Fibroblast of lung (primary cell): ENCODE measurements at regions not wholly inside any gene's neighbourhood (a gene's known extent, or its start where the extent isn't known, plus 50 kb on each side); places are given as distances from the start of the nearest gene placed in this dataset.
"Not testable (repeated sequence)": the region's sequence is repeated elsewhere in the genome, so short reads cannot be mapped to it uniquely, and the experiment has no call there.

Source experiments
- DNase-seq, 2 donors: peaks; one replicate each; pipeline versions ENCODE4 v3.0.0 to v3.0.0-alpha.2; 2010; ENCODE audit warnings: low read depth in 2 of 2
- H2AFZ ChIP-seq: 2 replicates; pipeline ENCODE4 v1.5.1; 2012; ENCODE audit warnings: low read length, control low read depth, inconsistent platforms
- H3K27ac ChIP-seq: 2 replicates; pipeline ENCODE4 v1.5.1; 2011; ENCODE audit warnings: low read length, control low read depth; ENCODE audit not compliant: insufficient read depth
- H3K27me3 ChIP-seq: 2 replicates; pipeline ENCODE4 v1.5.1; 2011; ENCODE audit warnings: mild to moderate bottlenecking, low read length; ENCODE audit not compliant: control insufficient read depth, insufficient read depth
- H3K36me3 ChIP-seq: 2 replicates; pipeline ENCODE4 v1.5.1; 2011; ENCODE audit warnings: low read length; ENCODE audit not compliant: control insufficient read depth, insufficient read depth
- H3K4me1 ChIP-seq: 2 replicates; pipeline ENCODE4 v1.5.1; 2011; ENCODE audit warnings: low read length; ENCODE audit not compliant: control insufficient read depth, insufficient read depth; ENCODE audit errors: extremely low read depth
- H3K4me2 ChIP-seq: 2 replicates; pipeline ENCODE4 v1.5.1; 2011; ENCODE audit warnings: low read length, control low read depth; ENCODE audit not compliant: insufficient read depth; ENCODE audit errors: extremely low read depth
- H3K4me3 ChIP-seq, 4 experiments: fragments of 200-600 bp in 1 of 4; sonication (generic) in 1 of 4; replicated peaks in 1 of 4; 2 replicates each; pipeline ENCODE4 v1.5.1; 2011 to 2016; ENCODE audit warnings: low read length in 4 of 4, low read depth in 3 of 4, mild to moderate bottlenecking in 3 of 4, control low read depth in 2 of 4, inconsistent platforms in 1 of 4, mixed read lengths in 1 of 4; ENCODE audit not compliant: insufficient read depth in 1 of 4; ENCODE audit errors: control extremely low read depth in 1 of 4
- H3K79me2 ChIP-seq: 2 replicates; pipeline ENCODE4 v1.5.1; 2012; ENCODE audit warnings: mild to moderate bottlenecking, low read length, inconsistent platforms; ENCODE audit not compliant: control insufficient read depth, insufficient read depth
- H3K9ac ChIP-seq: 2 replicates; pipeline ENCODE4 v1.5.1; 2011; ENCODE audit warnings: mild to moderate bottlenecking, low read length, control low read depth; ENCODE audit not compliant: insufficient read depth
- H3K9me3 ChIP-seq: 2 replicates; pipeline ENCODE4 v1.5.1; 2012; ENCODE audit warnings: low read depth, low read length; ENCODE audit not compliant: control insufficient read depth, insufficient read depth
- H4K20me1 ChIP-seq: 2 replicates; pipeline ENCODE4 v1.5.1; 2011; ENCODE audit warnings: low read length; ENCODE audit not compliant: control insufficient read depth, insufficient read depth; ENCODE audit errors: extremely low read depth
- EZH2 ChIP-seq: IDR thresholded peaks from 2 replicates; pipeline ENCODE4 v1.5.1; 2012; ENCODE audit warnings: low read length, control low read depth, mild to moderate bottlenecking; ENCODE audit errors: missing control alignments
- TF ChIP-seq, protein P1 (sequence below), 2 donors: IDR thresholded peaks in 1 of 2; conservative IDR thresholded peaks in 1 of 2; 1 replicate in 1 of 2; 2 replicates in 1 of 2; pipeline ENCODE4 v1.5.1; 2011 to 2012; ENCODE audit warnings: low read length in 2 of 2, control low read depth in 1 of 2, inconsistent platforms in 1 of 2, low read depth in 1 of 2, mild to moderate bottlenecking in 1 of 2

- H3K9ac ChIP-seq: no peak overlapping the region
- TF ChIP-seq, protein P1, sequence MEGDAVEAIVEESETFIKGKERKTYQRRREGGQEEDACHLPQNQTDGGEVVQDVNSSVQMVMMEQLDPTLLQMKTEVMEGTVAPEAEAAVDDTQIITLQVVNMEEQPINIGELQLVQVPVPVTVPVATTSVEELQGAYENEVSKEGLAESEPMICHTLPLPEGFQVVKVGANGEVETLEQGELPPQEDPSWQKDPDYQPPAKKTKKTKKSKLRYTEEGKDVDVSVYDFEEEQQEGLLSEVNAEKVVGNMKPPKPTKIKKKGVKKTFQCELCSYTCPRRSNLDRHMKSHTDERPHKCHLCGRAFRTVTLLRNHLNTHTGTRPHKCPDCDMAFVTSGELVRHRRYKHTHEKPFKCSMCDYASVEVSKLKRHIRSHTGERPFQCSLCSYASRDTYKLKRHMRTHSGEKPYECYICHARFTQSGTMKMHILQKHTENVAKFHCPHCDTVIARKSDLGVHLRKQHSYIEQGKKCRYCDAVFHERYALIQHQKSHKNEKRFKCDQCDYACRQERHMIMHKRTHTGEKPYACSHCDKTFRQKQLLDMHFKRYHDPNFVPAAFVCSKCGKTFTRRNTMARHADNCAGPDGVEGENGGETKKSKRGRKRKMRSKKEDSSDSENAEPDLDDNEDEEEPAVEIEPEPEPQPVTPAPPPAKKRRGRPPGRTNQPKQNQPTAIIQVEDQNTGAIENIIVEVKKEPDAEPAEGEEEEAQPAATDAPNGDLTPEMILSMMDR (conservative IDR thresholded peaks at IDR 0.05 in 1 of 2, IDR thresholded peaks at IDR 0.05 in 1 of 2; ENCODE audit: low read depth in 1 of 2, low read length in 2 of 2): no peak
These were observed 607.9 kb downstream of the GLUD2 start for GRCh38 chrX:121655276-121655675.

DNA sequence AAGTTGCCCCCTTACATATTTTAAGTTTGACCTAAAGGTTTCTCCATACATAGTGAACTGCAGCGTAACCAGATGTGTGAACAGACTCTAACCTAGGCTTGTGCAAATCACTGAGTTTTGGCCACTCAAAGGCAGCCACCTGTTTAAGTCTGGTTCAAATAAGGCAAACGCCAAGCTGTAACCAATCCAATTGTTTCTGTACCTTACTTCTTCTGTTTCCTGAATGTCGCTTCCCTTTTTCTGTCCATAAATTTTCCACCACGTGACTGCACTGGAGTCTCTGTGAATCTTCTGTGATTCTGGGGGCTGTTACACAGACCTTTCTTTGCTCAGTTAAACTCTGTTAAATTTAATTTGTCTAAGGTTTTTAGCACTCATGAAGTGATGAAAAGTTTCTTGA is 618.8 kb downstream of the GLUD2 start:
- TF ChIP-seq, protein P1 (conservative IDR thresholded peaks at IDR 0.05 in 1 of 2, IDR thresholded peaks at IDR 0.05 in 1 of 2; ENCODE audit: low read depth in 1 of 2, low read length in 2 of 2): no peak
- no peak for TF ChIP-seq EZH2

More at GRCh38 chrX:121655276-121655675, 607.9 kb downstream of the GLUD2 start:
- no peaks in the 10 kb centered on the region for H4K20me1 ChIP-seq
- H3K36me3 ChIP-seq: no peaks in the 10 kb centered on the region
- no peak for DNase-seq
- H3K79me2 ChIP-seq: no peaks in the 10 kb centered on the region
- no peak overlapping the region for H3K4me3 ChIP-seq
- no peak overlapping the region for H3K4me2 ChIP-seq
- H3K9me3 ChIP-seq: no peaks in the 10 kb centered on the region
- no peaks in the 10 kb centered on the region for H3K4me1 ChIP-seq
- no peak overlapping the region for H2AFZ ChIP-seq
- H3K27ac ChIP-seq: no peak overlapping the region
- no peaks in the 10 kb centered on the region for H3K27me3 ChIP-seq

DNA sequence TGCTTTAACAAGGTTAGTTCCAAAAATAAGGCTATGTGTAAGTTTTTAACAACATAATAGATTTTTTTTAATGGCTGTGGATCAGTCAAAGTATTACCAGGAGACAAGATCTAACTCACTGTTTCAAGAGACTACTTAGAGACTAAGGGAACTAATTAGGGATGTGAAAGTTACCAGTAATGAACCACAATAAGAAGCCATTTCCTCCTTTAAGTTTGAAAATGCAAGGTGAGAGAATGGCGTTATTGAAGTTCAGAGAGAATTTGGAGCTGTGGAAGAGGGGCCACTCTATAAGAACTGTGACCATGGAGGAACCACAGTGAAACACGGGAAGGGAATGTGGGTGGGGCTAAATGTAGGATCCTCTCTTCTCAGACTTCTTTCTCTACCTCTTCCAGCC is 624.2 kb downstream of the GLUD2 start:
- no peak for DNase-seq
- Histone ChIP-seq H3K9me3 (no peaks in the 10 kb centered on the region), H2AFZ (no peak overlapping the region), H3K4me1 (no peaks in the 10 kb centered on the region), H3K79me2 (no peaks in the 10 kb centered on the region), H3K27me3 (no peaks in the 10 kb centered on the region), H3K4me2 (no peak overlapping the region), H3K4me3 (no peak overlapping the region), H3K27ac (no peak overlapping the region), H3K9ac (no peak overlapping the region), H3K36me3 (no peaks in the 10 kb centered on the region), H4K20me1 (no peaks in the 10 kb centered on the region)
- no peak for TF ChIP-seq EZH2
- TF ChIP-seq, protein P1 (conservative IDR thresholded peaks at IDR 0.05 in 1 of 2, IDR thresholded peaks at IDR 0.05 in 1 of 2; ENCODE audit: low read depth in 1 of 2, low read length in 2 of 2): no peak

More for the DNA sequence above, 618.8 kb downstream of the GLUD2 start:
- no peaks in the 10 kb centered on the region for H3K9me3 ChIP-seq
- H3K79me2 ChIP-seq: no peaks in the 10 kb centered on the region
- no peak overlapping the region for H2AFZ ChIP-seq
- DNase-seq: no peak
- no peaks in the 10 kb centered on the region for H3K4me1 ChIP-seq
- H3K36me3 ChIP-seq: no peaks in the 10 kb centered on the region
- no peak overlapping the region for H3K27ac ChIP-seq
- H3K27me3 ChIP-seq: no peaks in the 10 kb centered on the region
- H3K4me3 ChIP-seq: no peak overlapping the region
- H4K20me1 ChIP-seq: no peaks in the 10 kb centered on the region
- no peak overlapping the region for H3K4me2 ChIP-seq
- H3K9ac ChIP-seq: no peak overlapping the region

GRCh38 chrX:121709236-121709635 is 661.8 kb downstream of the GLUD2 start:
- not testable (repeated sequence) for H3K36me3 ChIP-seq, H3K9me3 ChIP-seq, H3K4me2 ChIP-seq, H3K27ac ChIP-seq, H3K27me3 ChIP-seq, H3K4me1 ChIP-seq, H4K20me1 ChIP-seq, H3K9ac ChIP-seq, H3K4me3 ChIP-seq, H2AFZ ChIP-seq, H3K79me2 ChIP-seq
- DNase-seq: peak in 1 of 2 donors; percentile 66
